ENCODE measurements at regions not wholly inside any gene's neighbourhood (a gene's known extent, or its start where the extent isn't known, plus 50 kb on each side); places are given as distances from the start of the nearest gene placed in this dataset.

GRCh38 chr2:8191427-8191826, 490.4 kb upstream of the ID2 start (continued):
- TF ChIP-seq ZBTB11 (tag by site-specific recombination; conservative IDR thresholded peaks at IDR 0.05; ENCODE audit: low read depth) = no peak

GRCh38 chr2:8193146-8193545, 488.7 kb upstream of the ID2 start:
- H3K9me3 ChIP-seq (ENCODE audit: control insufficient read depth, insufficient read depth, low read depth, low read length) = no peaks in the 10 kb centered on the region
- ChIA-PET POLR2A (no interaction called here), CTCF (interaction anchor here (0.6 kb wide), 1 partner anchor 616 kb away, joined by 3 read pairs; no protein-coding TSS in a partner anchor)
- H3K4me3 ChIP-seq (ENCODE audit: low read depth, low read length) = no peak overlapping the region
- TF ChIP-seq ZNF555 (tag by site-specific recombination; conservative IDR thresholded peaks at IDR 0.05) = no peak
- no peak for TF ChIP-seq BCL11A (tag by site-specific recombination; IDR thresholded peaks at IDR 0.05; ENCODE audit: low read depth)
- no peak for TF ChIP-seq KLF1 (tag by site-specific recombination; IDR thresholded peaks at IDR 0.05)
- TF ChIP-seq SCRT2 (tag by site-specific recombination; IDR thresholded peaks at IDR 0.05) = no peak
- no peak overlapping the region for H3K27ac ChIP-seq (ENCODE audit: extremely low read depth, low read depth, low read length)
- no peaks in the 10 kb centered on the region for H3K4me1 ChIP-seq (ENCODE audit: control insufficient read depth, insufficient read depth, low read length)
- no peaks in the 10 kb centered on the region for H3K36me3 ChIP-seq (ENCODE audit: control insufficient read depth in 2 of 2, insufficient read depth in 1 of 2, low read length in 2 of 2)

GRCh38 chr2:8193686-8194615, 487.9 kb upstream of the ID2 start:
- ChIA-PET POLR2A (no interaction called here), CTCF (interaction anchor here (0.6 kb wide), 1 partner anchor 617 kb away, joined by 3 read pairs; no protein-coding TSS in a partner anchor)
- Histone ChIP-seq H3K4me1 (ENCODE audit: control insufficient read depth, insufficient read depth, low read length) (no peaks in the 10 kb centered on the region), H3K36me3 (ENCODE audit: control insufficient read depth in 2 of 2, insufficient read depth in 1 of 2, low read length in 2 of 2) (no peaks in the 10 kb centered on the region), H3K9me3 (ENCODE audit: control insufficient read depth, insufficient read depth, low read depth, low read length) (no peaks in the 10 kb centered on the region), H3K4me3 (ENCODE audit: low read depth, low read length) (no peak overlapping the region), H3K27ac (ENCODE audit: extremely low read depth, low read depth, low read length) (no peak overlapping the region)
- TF ChIP-seq ZNF366 (tag by site-specific recombination; conservative IDR thresholded peaks at IDR 0.05) = peak; percentile 32; the same call in 1 of the 2 replicates
- no peak for TF ChIP-seq ZBTB48 (tag by site-specific recombination; IDR thresholded peaks at IDR 0.05)

- Histone ChIP-seq H3K4me1 (ENCODE audit: control insufficient read depth, insufficient read depth, low read length) (no peaks in the 10 kb centered on the region), H3K36me3 (ENCODE audit: control insufficient read depth in 2 of 2, insufficient read depth in 1 of 2, low read length in 2 of 2) (no peaks in the 10 kb centered on the region), H3K4me3 (ENCODE audit: low read depth, low read length) (no peak overlapping the region), H3K27ac (ENCODE audit: extremely low read depth, low read depth, low read length) (no peak overlapping the region), H3K9me3 (ENCODE audit: control insufficient read depth, insufficient read depth, low read depth, low read length) (no peaks in the 10 kb centered on the region)
- CTCF ChIA-PET = interaction anchor here (0.6 kb wide), 2 partner anchors 24 to 1079 kb away, joined by 3 to 7 read pairs; no protein-coding TSS in a partner anchor
- POLR2A ChIA-PET = no interaction called here
- TF ChIP-seq TRIM28 (IDR thresholded peaks at IDR 0.05; ENCODE audit: borderline replicate concordance, low read length) (no peak), GLI4 (tag by site-specific recombination; IDR thresholded peaks at IDR 0.05) (no peak), ZSCAN18 (tag by site-specific recombination; IDR thresholded peaks at IDR 0.05) (no peak), OVOL3 (tag by site-specific recombination; IDR thresholded peaks at IDR 0.05) (no peak), KLF8 (tag by site-specific recombination; IDR thresholded peaks at IDR 0.05) (no peak), ZFP3 (tag by site-specific recombination; IDR thresholded peaks at IDR 0.05; ENCODE audit: low read depth) (no peak), ZNF239 (tag by site-specific recombination; IDR thresholded peaks at IDR 0.05) (no peak), ZNF654 (tag by site-specific recombination; IDR thresholded peaks at IDR 0.05; ENCODE audit: low read depth) (no peak), ZSCAN30 (tag by site-specific recombination; IDR thresholded peaks at IDR 0.05) (no peak), ZNF133 (tag by site-specific recombination; IDR thresholded peaks at IDR 0.05) (no peak), ZFP69B (tag by site-specific recombination; IDR thresholded peaks at IDR 0.05) (no peak), ZNF157 (tag by site-specific recombination; IDR thresholded peaks at IDR 0.05) (no peak), ZNF214 (tag by site-specific recombination; IDR thresholded peaks at IDR 0.05; ENCODE audit: borderline replicate concordance) (no peak), ZNF175 (tag by site-specific recombination; IDR thresholded peaks at IDR 0.05) (no peak)
These were observed 486.1 kb upstream of the ID2 start for GRCh38 chr2:8195784-8196183.
